Muscle of leg (tissue), 3 donors: ENCODE measurements at regions not wholly inside any gene's neighbourhood (a gene's known extent, or its start where the extent isn't known, plus 50 kb on each side); places are given as distances from the start of the nearest gene placed in this dataset.
A peak's percentile ranks its signal among the peaks of the same experiment; 100 is the strongest.

Source experiments
- DNase-seq: peaks from one replicate; pipeline ENCODE4 v3.0.0; 2013
- H3K27ac ChIP-seq: one replicate; pipeline ENCODE4 v1.5.1; 2013; ENCODE audit warnings: mild to moderate bottlenecking, low read length, control low read depth
- H3K27me3 ChIP-seq: one replicate; pipeline ENCODE4 v1.6.1; 2013; ENCODE audit warnings: low read length; ENCODE audit not compliant: control insufficient read depth, insufficient read depth
- H3K36me3 ChIP-seq: one replicate; pipeline ENCODE4 v1.6.1; 2013; ENCODE audit warnings: low read length; ENCODE audit not compliant: control insufficient read depth, insufficient read depth
- H3K4me1 ChIP-seq: one replicate; pipeline ENCODE4 v1.6.1; 2013; ENCODE audit warnings: low read length; ENCODE audit not compliant: control insufficient read depth, insufficient read depth
- H3K4me3 ChIP-seq: one replicate; pipeline ENCODE4 v1.5.1; 2013; ENCODE audit warnings: low read length, control low read depth
- H3K9me3 ChIP-seq: replicated peaks from 2 replicates; pipeline ENCODE4 v1.6.1; 2013; ENCODE audit warnings: low read depth, low read length; ENCODE audit not compliant: control insufficient read depth
- whole genome bisulfite sequencing: methylation state at CpG from one replicate; pipeline ENCODE4 v1.1.5; 2013; ENCODE audit warnings: missing lambda C conversion rate; ENCODE audit not compliant: insufficient coverage; 5-methylcytosine and 5-hydroxymethylcytosine counted together

DNA sequence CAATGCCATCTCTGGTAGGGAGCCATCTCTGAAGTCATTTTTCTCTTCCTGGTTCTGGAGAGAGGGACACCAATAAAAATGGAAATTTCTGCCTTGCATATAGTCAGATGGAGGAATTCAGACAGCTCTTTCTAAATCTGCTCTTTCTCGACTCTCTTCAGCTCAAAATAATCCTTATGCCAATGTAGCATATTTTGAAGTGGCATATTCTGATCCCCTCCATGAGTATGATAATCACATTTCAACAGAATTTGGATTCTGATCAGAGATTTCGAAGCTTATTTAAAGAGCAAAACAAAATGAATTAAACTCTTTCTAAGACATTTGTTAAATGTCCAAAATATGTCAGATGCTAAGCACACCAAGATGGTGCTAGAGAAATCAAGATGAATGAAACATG lies 267.1 kb upstream of the BTBD3 start:
- H3K27ac ChIP-seq: no peak overlapping the region
- H3K36me3 ChIP-seq: no peaks in the 10 kb centered on the region
- no peaks in the 10 kb centered on the region for H3K4me1 ChIP-seq
- H3K27me3 ChIP-seq: no peaks in the 10 kb centered on the region
- H3K4me3 ChIP-seq: no peak overlapping the region
- H3K9me3 ChIP-seq: no peaks in the 10 kb centered on the region
- no CpG with 5 or more reads among the region's 2 CpGs for WGBS
- no peak for DNase-seq

DNA sequence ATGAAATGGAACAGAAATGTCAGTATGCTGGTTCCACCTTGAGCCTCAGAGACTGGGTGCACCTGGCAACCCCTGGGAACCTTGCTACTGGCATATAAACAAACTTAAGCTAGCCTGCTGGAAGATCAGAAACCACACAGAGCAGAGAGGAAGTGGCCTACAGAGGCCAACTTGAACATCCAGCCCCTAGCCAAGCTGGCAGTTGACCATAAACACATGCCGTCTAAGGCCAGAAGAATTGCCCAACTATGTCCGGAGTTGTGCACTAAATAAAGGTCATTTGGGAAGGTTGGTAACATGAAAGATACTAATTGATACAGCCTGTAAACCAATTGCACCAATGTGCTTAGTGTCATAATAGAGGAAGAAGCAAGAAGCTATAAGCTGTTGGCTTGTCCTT lies 266.6 kb upstream of the BTBD3 start:
- no peak for DNase-seq
- H3K27me3 ChIP-seq: no peaks in the 10 kb centered on the region
- WGBS: no CpG with 5 or more reads among the region's 2 CpGs

DNA sequence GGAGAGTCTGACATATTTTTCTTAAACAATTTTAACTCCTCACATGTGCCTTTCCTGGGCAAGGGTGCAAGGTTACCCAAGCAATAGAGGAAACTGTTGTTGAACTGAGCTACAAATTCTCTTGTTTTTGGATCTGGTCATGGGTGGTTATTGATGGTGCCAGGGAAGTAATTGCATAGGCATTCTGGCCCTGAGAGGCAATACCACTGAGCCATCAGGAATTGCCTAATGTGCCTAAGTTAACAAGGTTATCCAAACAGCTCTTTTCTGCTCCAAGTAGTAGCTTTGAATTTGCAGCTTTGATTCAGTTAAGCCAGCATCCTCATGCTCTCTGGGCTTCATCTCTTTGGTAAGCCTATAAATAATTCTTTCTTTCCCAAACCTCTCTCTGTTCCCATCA lies 266.0 kb upstream of the BTBD3 start:
- Histone ChIP-seq H3K27ac (no peak overlapping the region), H3K36me3 (no peaks in the 10 kb centered on the region), H3K9me3 (no peaks in the 10 kb centered on the region), H3K4me1 (no peaks in the 10 kb centered on the region), H3K4me3 (no peak overlapping the region), H3K27me3 (no peaks in the 10 kb centered on the region)
- DNase-seq: no peak

More for the DNA sequence above, 266.6 kb upstream of the BTBD3 start:
- Histone ChIP-seq H3K36me3 (no peaks in the 10 kb centered on the region), H3K9me3 (no peaks in the 10 kb centered on the region), H3K4me1 (no peaks in the 10 kb centered on the region), H3K27ac (no peak overlapping the region), H3K4me3 (no peak overlapping the region)

DNA sequence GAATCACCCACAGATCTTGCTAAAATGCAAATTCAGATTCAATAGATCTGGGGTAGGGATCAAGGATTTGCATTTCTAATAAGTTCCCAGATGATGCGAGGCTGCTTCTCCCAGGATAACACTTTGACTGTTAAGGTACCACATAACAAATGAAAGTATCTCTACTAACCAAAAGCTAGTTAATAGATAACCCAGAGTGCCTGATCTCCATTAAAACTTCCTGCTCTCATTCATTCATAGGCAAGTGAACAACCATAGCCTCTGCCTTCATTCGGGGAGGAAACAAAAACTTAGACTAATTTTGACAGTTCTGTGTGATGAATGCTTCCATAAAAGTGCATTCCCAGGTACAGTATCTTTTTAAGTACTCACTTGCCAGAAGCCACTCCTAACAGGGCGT lies 265.6 kb upstream of the BTBD3 start:
- Histone ChIP-seq H3K4me3 (no peak overlapping the region), H3K27me3 (no peaks in the 10 kb centered on the region), H3K4me1 (no peaks in the 10 kb centered on the region), H3K36me3 (no peaks in the 10 kb centered on the region), H3K27ac (no peak overlapping the region), H3K9me3 (no peaks in the 10 kb centered on the region)
- DNase-seq: no peak
- WGBS: 100% methylated on average over 1 of the region's 3 CpGs

DNA sequence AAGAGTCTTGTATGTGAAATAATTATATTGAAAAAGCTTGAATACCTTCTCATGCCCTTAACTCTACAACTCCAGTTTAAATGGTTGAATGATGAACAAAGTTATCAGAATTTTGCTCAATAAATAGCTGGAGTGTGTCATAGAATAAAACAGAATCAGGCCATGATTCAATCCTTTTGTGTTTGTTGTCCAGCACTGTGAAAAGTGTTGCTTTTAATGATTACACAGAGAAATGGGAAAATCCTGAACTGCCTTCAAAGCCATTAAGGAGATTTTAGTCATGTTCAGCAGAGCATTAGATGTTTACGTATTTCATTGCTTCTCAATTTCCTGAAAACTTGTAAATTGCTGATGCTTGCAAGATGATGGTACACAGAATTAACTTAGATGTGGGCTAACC lies 262.9 kb upstream of the BTBD3 start:
- WGBS: no CpG with 5 or more reads among the region's 1 CpG
- Histone ChIP-seq H3K27ac (no peak overlapping the region), H3K27me3 (no peaks in the 10 kb centered on the region), H3K4me3 (no peak overlapping the region), H3K36me3 (no peaks in the 10 kb centered on the region), H3K4me1 (no peaks in the 10 kb centered on the region), H3K9me3 (no peaks in the 10 kb centered on the region)
- DNase-seq: no peak

DNA sequence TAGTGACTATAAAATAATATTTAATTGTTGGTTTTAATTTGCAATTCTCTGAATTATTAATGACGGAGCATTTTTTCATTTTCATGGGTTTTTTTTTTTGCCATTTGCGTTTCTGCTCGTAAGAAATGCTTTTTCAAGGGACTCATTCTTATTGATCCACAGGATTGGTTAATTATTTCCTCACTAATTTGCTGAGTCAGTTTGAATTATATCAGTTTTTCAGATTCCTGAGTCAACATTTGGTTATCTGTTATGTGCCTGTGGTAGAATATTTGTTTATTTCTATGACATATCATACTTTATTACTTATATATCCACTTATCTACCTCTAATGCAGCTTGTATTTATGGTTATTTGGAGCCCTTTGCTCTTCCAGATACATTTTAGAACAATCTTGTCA lies 257.0 kb upstream of the BTBD3 start:
- DNase-seq: no peak
- Histone ChIP-seq H3K36me3 (no peaks in the 10 kb centered on the region), H3K4me1 (no peaks in the 10 kb centered on the region), H3K4me3 (no peak overlapping the region), H3K27me3 (no peaks in the 10 kb centered on the region), H3K9me3 (no peaks in the 10 kb centered on the region), H3K27ac (no peak overlapping the region)
- no CpG with 5 or more reads among the region's 3 CpGs for WGBS

DNA sequence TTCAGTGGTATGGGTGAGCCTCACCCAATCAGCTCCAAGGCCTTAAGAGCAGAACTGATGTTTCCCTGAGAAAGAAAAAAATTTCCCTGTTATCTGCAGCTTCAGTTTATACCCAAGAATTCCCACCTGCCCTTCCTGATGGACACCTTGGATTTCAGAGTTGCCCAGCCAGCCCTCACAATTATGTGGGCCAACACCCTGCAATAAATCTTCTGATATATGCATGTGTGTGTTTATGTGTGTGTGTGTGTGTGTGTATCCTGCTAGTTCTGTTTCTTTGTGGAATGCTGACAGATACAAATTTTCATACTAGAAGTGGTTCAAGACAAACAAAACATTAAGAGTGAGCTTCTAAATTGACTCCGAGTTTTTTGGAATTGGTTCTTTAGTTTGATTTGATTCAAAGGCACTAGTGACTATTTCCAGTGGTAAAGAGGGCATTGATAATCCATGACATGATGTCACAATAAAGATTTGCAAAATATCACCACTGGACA lies 246.6 kb upstream of the BTBD3 start:
- no CpG with 5 or more reads among the region's 1 CpG for WGBS
- H3K9me3 ChIP-seq: no peaks in the 10 kb centered on the region
- DNase-seq: no peak
- peaks cover 2% of the 10 kb centered on the region for H3K4me1 ChIP-seq
- H3K27me3 ChIP-seq: no peaks in the 10 kb centered on the region
- H3K36me3 ChIP-seq: no peaks in the 10 kb centered on the region
- no peak overlapping the region for H3K4me3 ChIP-seq
- no peak overlapping the region for H3K27ac ChIP-seq

DNA sequence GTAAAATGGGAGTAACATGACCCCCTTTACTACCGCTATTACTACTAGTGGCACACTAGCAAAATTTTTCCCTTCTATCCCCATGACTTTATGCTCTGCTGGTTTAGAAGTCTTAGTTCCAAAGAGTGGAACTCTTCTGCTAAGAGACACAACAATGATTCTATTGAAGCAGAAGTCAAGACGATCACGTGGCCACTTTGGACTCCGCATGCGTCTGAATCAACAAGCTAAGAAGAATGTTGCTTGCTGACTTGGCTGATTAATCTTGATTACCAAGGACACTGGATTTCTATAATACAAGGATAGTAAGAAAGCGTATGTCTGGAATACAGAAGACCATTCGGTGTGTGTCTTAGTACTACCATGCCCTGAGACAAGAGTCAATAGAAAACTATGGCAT lies 244.7 kb upstream of the BTBD3 start:
- WGBS: 96% methylated on average over 4 of the region's 7 CpGs
- Histone ChIP-seq H3K27me3 (no peaks in the 10 kb centered on the region), H3K27ac (no peak overlapping the region), H3K4me1 (peaks cover 4% of the 10 kb centered on the region), H3K9me3 (no peaks in the 10 kb centered on the region), H3K4me3 (no peak overlapping the region), H3K36me3 (no peaks in the 10 kb centered on the region)
- no peak for DNase-seq

DNA sequence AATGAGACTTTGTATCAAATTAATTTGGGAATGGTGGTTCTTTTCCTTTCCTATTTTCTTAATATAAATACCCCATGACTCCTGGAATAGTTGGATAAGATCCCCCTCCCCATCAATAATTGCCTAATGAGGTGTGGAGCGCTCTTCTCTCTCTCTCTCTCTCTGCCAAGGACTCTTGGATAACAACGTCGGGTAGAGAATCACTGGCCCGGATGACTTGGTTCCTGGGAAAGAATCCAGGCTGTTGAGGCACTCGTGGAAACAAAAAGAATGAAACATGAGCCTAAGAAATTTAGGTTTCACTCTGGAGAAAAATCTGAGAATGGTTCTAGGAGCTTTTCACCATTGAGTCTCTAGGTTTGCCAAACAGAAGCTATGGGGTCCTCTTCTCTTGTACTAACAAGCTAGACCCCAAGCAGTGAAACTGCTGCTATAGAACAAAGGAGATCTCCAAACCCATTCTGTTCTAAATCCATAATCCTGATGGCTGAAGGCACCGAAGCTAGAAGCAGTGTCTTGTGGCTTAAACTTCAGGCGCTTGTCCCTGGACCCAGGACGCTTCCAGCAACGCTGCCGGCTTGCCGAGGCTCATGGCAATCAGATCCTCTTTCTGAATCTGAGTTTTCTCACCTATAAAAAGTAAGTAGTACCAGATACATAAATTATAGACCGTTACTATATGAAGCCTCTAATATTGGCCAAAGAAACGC lies 241.6 kb upstream of the BTBD3 start:
- Histone ChIP-seq H3K27me3 (no peaks in the 10 kb centered on the region), H3K4me1 (peaks cover 4% of the 10 kb centered on the region), H3K27ac (peak overlapping the region; percentile 35), H3K9me3 (no peaks in the 10 kb centered on the region), H3K36me3 (no peaks in the 10 kb centered on the region), H3K4me3 (no peak overlapping the region)
- peak; percentile 79 for DNase-seq
- 29% methylated on average over 1 of the region's 13 CpGs for WGBS

DNA sequence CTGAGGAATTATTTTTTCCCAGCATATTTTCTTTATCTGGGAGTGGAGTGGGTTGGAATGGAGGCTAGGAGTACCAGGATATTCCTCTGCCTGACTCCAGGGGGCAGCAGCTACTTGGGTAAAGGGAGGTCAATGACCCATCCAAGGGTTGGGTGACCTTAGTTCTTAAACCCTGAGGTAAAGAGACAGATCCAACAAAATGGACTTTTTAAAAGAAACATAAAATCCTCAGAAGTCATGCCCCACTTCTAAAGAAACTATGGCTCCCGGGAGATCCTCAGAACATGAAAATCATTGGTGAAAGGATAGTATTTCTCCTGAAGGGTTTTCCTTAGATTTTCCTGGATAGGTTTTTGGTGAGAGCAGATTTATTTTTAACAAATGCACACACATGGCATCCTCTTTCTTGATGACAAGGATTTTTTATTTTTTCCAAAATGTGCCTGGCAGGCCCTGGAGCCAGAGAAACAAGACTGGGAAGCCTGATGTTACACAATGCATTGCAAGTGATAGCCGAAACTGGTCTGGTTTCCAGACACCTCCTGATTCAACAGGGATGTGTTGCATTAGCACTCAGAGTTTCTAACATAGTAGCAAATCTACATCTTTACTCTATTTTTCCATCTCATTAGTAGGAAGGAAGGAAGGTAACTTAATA lies 240.9 kb upstream of the BTBD3 start:
- H3K27me3 ChIP-seq: no peaks in the 10 kb centered on the region
- peaks cover 4% of the 10 kb centered on the region for H3K4me1 ChIP-seq
- peak overlapping the region; percentile 6 for H3K27ac ChIP-seq
- H3K9me3 ChIP-seq: no peaks in the 10 kb centered on the region
- no peak overlapping the region for H3K4me3 ChIP-seq
- peak; percentile 81 for DNase-seq
- WGBS: no CpG with 5 or more reads among the region's 2 CpGs
- no peaks in the 10 kb centered on the region for H3K36me3 ChIP-seq
